Mesendoderm (in vitro differentiated cells): ENCODE measurements at regions not wholly inside any gene's neighbourhood (a gene's known extent, or its start where the extent isn't known, plus 50 kb on each side); places are given as distances from the start of the nearest gene placed in this dataset.

ENCODE experiments used
- DNase-seq: peaks from one replicate; pipeline ENCODE4 v3.0.0; 2013
- H2AK5ac ChIP-seq: 2 replicates; pipeline ENCODE4 v1.6.1; 2013; ENCODE audit warnings: low read length, inconsistent platforms
- H2BK120ac ChIP-seq: 2 replicates; pipeline ENCODE4 v1.6.1; 2013; ENCODE audit warnings: low read depth, mild to moderate bottlenecking, low read length, moderate library complexity, mixed read lengths
- H2BK15ac ChIP-seq: replicated peaks from 2 replicates; pipeline ENCODE4 v1.6.1; 2013; ENCODE audit warnings: low read depth, mild to moderate bottlenecking, moderate library complexity
- H2BK5ac ChIP-seq: 2 replicates; pipeline ENCODE4 v1.6.1; 2013; ENCODE audit warnings: low read length, inconsistent platforms
- H3K18ac ChIP-seq: 2 replicates; pipeline ENCODE4 v1.6.1; 2013; ENCODE audit warnings: mild to moderate bottlenecking, low read length, mixed read lengths
- H3K23ac ChIP-seq: one replicate; pipeline ENCODE4 v1.6.1; 2013; ENCODE audit warnings: low read length
- H3K27ac ChIP-seq: 2 replicates; pipeline ENCODE4 v1.5.1; 2013; ENCODE audit warnings: low read depth, mild to moderate bottlenecking, inconsistent platforms, low read length, moderate library complexity
- H3K27me3 ChIP-seq: 2 replicates; pipeline ENCODE4 v1.6.1; 2013; ENCODE audit warnings: low read length, control low read depth, mild to moderate bottlenecking, inconsistent platforms; ENCODE audit not compliant: insufficient read depth, poor library complexity
- H3K36me3 ChIP-seq: 2 replicates; pipeline ENCODE4 v1.6.1; 2013; ENCODE audit warnings: low read length, inconsistent platforms; ENCODE audit not compliant: control insufficient read depth, insufficient read depth
- H3K4ac ChIP-seq: one replicate; pipeline ENCODE4 v1.6.1; 2013; ENCODE audit warnings: low read depth, mild to moderate bottlenecking, low read length, moderate library complexity
- H3K4me1 ChIP-seq: 2 replicates; pipeline ENCODE4 v1.6.1; 2013; ENCODE audit warnings: low read depth, low read length, inconsistent platforms; ENCODE audit not compliant: control insufficient read depth
- H3K4me2 ChIP-seq: 2 replicates; pipeline ENCODE4 v1.6.1; 2013; ENCODE audit warnings: low read length
- H3K4me3 ChIP-seq: 2 replicates; pipeline ENCODE4 v1.5.1; 2013; ENCODE audit warnings: mild to moderate bottlenecking, low read length
- H3K56ac ChIP-seq: one replicate; pipeline ENCODE4 v1.6.1; 2013; ENCODE audit warnings: low read length
- H3K79me1 ChIP-seq: 2 replicates; pipeline ENCODE4 v1.6.1; 2013; ENCODE audit warnings: low read length, inconsistent platforms
- H3K79me2 ChIP-seq: 2 replicates; pipeline ENCODE4 v1.6.1; 2013; ENCODE audit warnings: mild to moderate bottlenecking, low read length; ENCODE audit not compliant: control insufficient read depth, insufficient read depth
- H3K9ac ChIP-seq: 2 replicates; pipeline ENCODE4 v1.6.1; 2013; ENCODE audit warnings: low read length, inconsistent platforms
- H4K5ac ChIP-seq: one replicate; pipeline ENCODE4 v1.6.1; 2013; ENCODE audit warnings: low read length
- H4K8ac ChIP-seq: one replicate; pipeline ENCODE4 v1.6.1; 2013; ENCODE audit warnings: low read depth, mild to moderate bottlenecking, control low read depth, low read length, moderate library complexity
- WGBS: extraction: QIAGEN DNeasy Blood & Tissue Kit; methylation state at CpG from one replicate; pipeline ENCODE4 v1.1.7; 2013; ENCODE audit warnings: low lambda C conversion rate, missing lambda C conversion rate; ENCODE audit not compliant: insufficient coverage; ENCODE audit errors: extremely low coverage; 5-methylcytosine and 5-hydroxymethylcytosine counted together

- Histone ChIP-seq H3K27ac (no peak overlapping the region), H2AK5ac (no peak overlapping the region), H4K5ac (no peak overlapping the region), H2BK5ac (no peak overlapping the region), H3K18ac (no peak overlapping the region), H3K4ac (no peak overlapping the region), H3K79me2 (no peaks in the 10 kb centered on the region), H2BK120ac (no peak overlapping the region), H3K23ac (no peak overlapping the region), H3K36me3 (no peaks in the 10 kb centered on the region), H2BK15ac (no peak overlapping the region), H3K79me1 (no peaks in the 10 kb centered on the region), H3K27me3 (no peaks in the 10 kb centered on the region), H3K4me3 (no peak overlapping the region), H3K9ac (no peak overlapping the region), H3K4me2 (no peak overlapping the region), H3K56ac (no peak overlapping the region), H4K8ac (no peak overlapping the region), H3K4me1 (no peaks in the 10 kb centered on the region)
- WGBS = no CpG with 5 or more reads among the region's 3 CpGs
- no peak for DNase-seq
Observed at GRCh38 chr7:26916779-26917320, 52.5 kb upstream of the SKAP2 start.

DNA sequence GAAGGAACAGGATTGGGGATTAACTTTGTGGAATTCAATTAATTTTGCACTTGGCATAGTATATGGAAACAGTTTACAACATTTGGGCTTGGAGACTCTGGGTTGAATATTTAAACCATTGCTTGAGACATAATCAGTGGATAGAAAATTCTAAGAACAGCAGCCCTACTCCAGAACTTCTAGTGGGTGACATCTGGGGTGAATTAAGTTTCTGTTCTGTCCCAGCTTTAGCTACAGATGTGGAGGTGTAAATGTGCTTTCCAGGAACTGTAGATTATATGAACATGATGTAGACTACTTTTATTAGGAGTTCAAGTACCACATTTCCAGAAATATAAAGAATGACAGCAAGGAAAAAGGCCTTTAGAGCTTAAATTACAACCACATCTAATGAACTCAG is 51.9 kb upstream of the SKAP2 start:
- no peak overlapping the region for H3K4me2 ChIP-seq
- H3K4ac ChIP-seq = no peak overlapping the region
- H3K79me1 ChIP-seq = no peaks in the 10 kb centered on the region
- H3K4me3 ChIP-seq = no peak overlapping the region
- no peaks in the 10 kb centered on the region for H3K4me1 ChIP-seq
- no peaks in the 10 kb centered on the region for H3K79me2 ChIP-seq
- no peak overlapping the region for H3K27ac ChIP-seq
- DNase-seq = no peak
- H2AK5ac ChIP-seq = no peak overlapping the region
- no peaks in the 10 kb centered on the region for H3K27me3 ChIP-seq
- H3K36me3 ChIP-seq = no peaks in the 10 kb centered on the region
- no peak overlapping the region for H2BK15ac ChIP-seq
- no peak overlapping the region for H2BK120ac ChIP-seq
- no peak overlapping the region for H3K56ac ChIP-seq
- no peak overlapping the region for H4K8ac ChIP-seq
- no peak overlapping the region for H3K18ac ChIP-seq
- no peak overlapping the region for H3K23ac ChIP-seq
- H4K5ac ChIP-seq = no peak overlapping the region
- H3K9ac ChIP-seq = no peak overlapping the region
- H2BK5ac ChIP-seq = no peak overlapping the region
